Heart left ventricle (tissue), 13 donors: ENCODE measurements at regions not wholly inside any gene's neighbourhood (a gene's known extent, or its start where the extent isn't known, plus 50 kb on each side); places are given as distances from the start of the nearest gene placed in this dataset.

ENCODE experiments used
- CTCF ChIP-seq, 12 donors: fragments of 200-600 bp; sonication (generic) in 4 of 12; IDR thresholded peaks; one replicate each; pipeline versions ENCODE4 v1.5.0 to v1.8.0; 2018 to 2022; ENCODE audit warnings: antibody characterized with exemption in 12 of 12, mild to moderate bottlenecking in 5 of 12
- POLR2A ChIP-seq, 2 donors: fragments of 450-650 bp; IDR thresholded peaks; one replicate each; pipeline ENCODE4 v1.6.1; 2017; ENCODE audit warnings: antibody characterized with exemption in 2 of 2, mild to moderate bottlenecking in 2 of 2, moderate library complexity in 2 of 2
- donor health status: ischemic (EF 13 %, LVEDD 7.1; RV severe dilation, severe dysfunction).
- donor health status: DM: no; HTN: yes; CAD: no.
- donor health status: DM: no; HTN: no; CAD: no.
- donor health status: ischemic (EF 25% LVEDD 6.9; RV normal size, moderate dysfunction).
- donor health status: ischemic (EF 25% LVEDD 5.7; RV mildly dilated, moderate dysfunction).
- donor health status: ischemic (EF 35%, LVEDD 5.7; RV mildly dilated, moderate dysfunction).
- donor health status: nonischemic (EF 11% LVEDD 7.7; RV severe dilation, severe dysfunction).
- donor health status: DM: yes; HTN: yes; CAD: no.
- donor health status: PGD.
- donor health status: ischemic (EF 29% LVEDD 5.4; RV normal size, mild dysfunction).
- donor health status: nonischemic (EF 23%, LVEDD 6.1; RV moderate dilation, normal function).

- no peak for TF ChIP-seq CTCF (IDR thresholded peaks at IDR 0.05)
- no peak for TF ChIP-seq POLR2A (IDR thresholded peaks at IDR 0.05)
Measured at GRCh38 chr5:28734396-28734795, 1696.0 kb upstream of the CDH9 start.
